Trophoblast cell (in vitro differentiated cells and primary cell): ENCODE measurements at regions not wholly inside any gene's neighbourhood (a gene's known extent, or its start where the extent isn't known, plus 50 kb on each side); places are given as distances from the start of the nearest gene placed in this dataset.

Experiments used
- DNase-seq, 2 donors: peaks; one replicate each; pipeline ENCODE4 v3.0.0-alpha.2; 2016
- H2AFZ ChIP-seq: 2 replicates; pipeline ENCODE4 v1.6.1; 2013; ENCODE audit warnings: low read length, moderate library complexity, mild to moderate bottlenecking; ENCODE audit not compliant: insufficient read depth, poor library complexity
- H2AK5ac ChIP-seq: 2 replicates; pipeline ENCODE4 v1.6.1; 2013; ENCODE audit warnings: mild to moderate bottlenecking, low read length
- H2BK120ac ChIP-seq: 2 replicates; pipeline ENCODE4 v1.6.1; 2013; ENCODE audit warnings: low read length, mild to moderate bottlenecking, moderate library complexity; ENCODE audit not compliant: insufficient read depth, poor library complexity
- H2BK12ac ChIP-seq: 2 replicates; pipeline ENCODE4 v1.6.1; 2013; ENCODE audit warnings: mild to moderate bottlenecking, low read length, moderate library complexity
- H2BK5ac ChIP-seq: 2 replicates; pipeline ENCODE4 v1.6.1; 2013; ENCODE audit warnings: low read length, low read depth, moderate library complexity, mild to moderate bottlenecking; ENCODE audit not compliant: poor library complexity
- H3K14ac ChIP-seq: 2 replicates; pipeline ENCODE4 v1.6.1; 2013; ENCODE audit warnings: mild to moderate bottlenecking, low read length
- H3K18ac ChIP-seq: 2 replicates; pipeline ENCODE4 v1.6.1; 2013; ENCODE audit warnings: mild to moderate bottlenecking, low read length
- H3K23ac ChIP-seq: 2 replicates; pipeline ENCODE4 v1.6.1; 2013; ENCODE audit warnings: low read length
- H3K27ac ChIP-seq: 2 replicates; pipeline ENCODE4 v1.5.1; 2013; ENCODE audit warnings: low read depth, mild to moderate bottlenecking, inconsistent platforms, low read length, moderate library complexity
- H3K27me3 ChIP-seq: 2 replicates; pipeline ENCODE4 v1.6.1; 2013; ENCODE audit warnings: inconsistent platforms, mild to moderate bottlenecking, low read length, moderate library complexity; ENCODE audit not compliant: insufficient read depth
- H3K36me3 ChIP-seq, 2 experiments: 1 replicate in 1 of 2; 2 replicates in 1 of 2; pipeline ENCODE4 v1.6.1; 2013; ENCODE audit warnings: low read length in 2 of 2, mild to moderate bottlenecking in 2 of 2, moderate library complexity in 1 of 2; ENCODE audit not compliant: insufficient read depth in 2 of 2, control insufficient read depth in 1 of 2
- H3K4ac ChIP-seq: 2 replicates; pipeline ENCODE4 v1.6.1; 2013; ENCODE audit warnings: low read depth, mild to moderate bottlenecking, low read length, moderate library complexity
- H3K4me1 ChIP-seq, 2 experiments: 1 replicate in 1 of 2; 2 replicates in 1 of 2; pipeline ENCODE4 v1.6.1; 2013; ENCODE audit warnings: low read length in 2 of 2, mild to moderate bottlenecking in 2 of 2, moderate library complexity in 1 of 2; ENCODE audit not compliant: insufficient read depth in 2 of 2, control insufficient read depth in 1 of 2
- H3K4me2 ChIP-seq: 2 replicates; pipeline ENCODE4 v1.6.1; 2013; ENCODE audit warnings: inconsistent platforms, mild to moderate bottlenecking, low read length, moderate library complexity
- H3K4me3 ChIP-seq: 2 replicates; pipeline ENCODE4 v1.5.1; 2013; ENCODE audit warnings: mild to moderate bottlenecking, low read depth, low read length, inconsistent platforms
- H3K79me1 ChIP-seq: one replicate; pipeline ENCODE4 v1.6.1; 2013; ENCODE audit warnings: low read length
- H3K79me2 ChIP-seq: 2 replicates; pipeline ENCODE4 v1.6.1; 2013; ENCODE audit warnings: low read length, mild to moderate bottlenecking; ENCODE audit not compliant: control insufficient read depth, insufficient read depth, poor library complexity
- H3K9ac ChIP-seq: 2 replicates; pipeline ENCODE4 v1.6.1; 2013; ENCODE audit warnings: mild to moderate bottlenecking, low read length
- H3K9me3 ChIP-seq: 2 replicates; pipeline ENCODE4 v1.6.1; 2013; ENCODE audit warnings: low read depth, mild to moderate bottlenecking, control low read depth, inconsistent platforms, low read length; ENCODE audit not compliant: insufficient read depth
- H4K12ac ChIP-seq: 2 replicates; pipeline ENCODE4 v1.6.1; 2013; ENCODE audit warnings: low read depth, mild to moderate bottlenecking, low read length, moderate library complexity
- H4K8ac ChIP-seq: 2 replicates; pipeline ENCODE4 v1.6.1; 2013; ENCODE audit warnings: low read depth, mild to moderate bottlenecking, low read length, moderate library complexity
- H4K91ac ChIP-seq: one replicate; pipeline ENCODE4 v1.6.1; 2013; ENCODE audit warnings: low read depth, mild to moderate bottlenecking, low read length, moderate library complexity
- WGBS: extraction: QIAGEN DNeasy Blood & Tissue Kit; methylation state at CpG from one replicate; pipeline ENCODE4 v1.1.7; 2013; ENCODE audit warnings: missing lambda C conversion rate; ENCODE audit not compliant: insufficient read length, insufficient coverage; ENCODE audit errors: extremely low coverage; 5-methylcytosine and 5-hydroxymethylcytosine counted together

DNA sequence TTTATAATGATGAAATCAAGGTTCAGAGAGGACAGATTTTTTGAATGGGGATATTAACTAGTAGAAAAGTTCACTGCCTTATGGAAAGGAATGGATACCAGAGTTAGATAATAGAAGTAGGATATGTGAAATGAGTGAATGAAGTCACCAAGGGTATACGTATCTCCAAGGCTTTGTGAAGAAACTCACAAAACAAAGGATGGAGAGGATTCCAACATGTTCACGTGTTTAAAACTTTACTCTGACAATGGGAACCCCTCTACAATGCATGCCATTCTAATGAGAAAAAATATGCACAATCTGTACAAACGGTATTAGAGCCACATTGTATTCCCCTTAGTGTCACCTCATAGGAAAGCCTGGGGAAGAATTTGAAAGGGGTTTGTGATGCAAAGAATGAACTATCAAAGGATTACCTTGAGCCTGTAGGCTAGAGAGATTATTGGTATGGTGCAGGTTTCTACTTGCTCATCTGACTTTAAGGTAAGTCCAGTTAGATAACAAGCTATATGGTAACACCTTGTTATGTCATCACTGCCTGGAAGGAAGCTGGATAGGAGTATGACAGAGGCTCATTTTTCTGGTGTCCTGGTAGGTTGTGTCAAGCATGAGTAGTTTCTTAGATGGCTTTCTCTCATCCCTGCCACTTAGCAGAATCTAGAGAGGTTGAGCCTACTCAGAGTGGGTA lies 250.3 kb upstream of the SEMA6A start:
- no CpG with 5 or more reads among the region's 3 CpGs for WGBS
- Histone ChIP-seq H3K9ac (no peak overlapping the region), H4K91ac (no peak overlapping the region), H3K23ac (no peak overlapping the region), H3K4me1 (peaks cover 5 to 9% of the 10 kb centered on the region in 2 experiments), H3K14ac (no peak overlapping the region), H3K79me2 (no peaks in the 10 kb centered on the region), H3K27me3 (no peaks in the 10 kb centered on the region), H3K4me3 (no peak overlapping the region), H4K12ac (no peak overlapping the region), H2AK5ac (no peak overlapping the region), H3K36me3 (no peaks in the 10 kb centered on the region), H3K18ac (no peak overlapping the region), H3K4ac (no peak overlapping the region), H2BK120ac (no peak overlapping the region), H3K79me1 (peaks cover 12% of the 10 kb centered on the region), H3K27ac (no peak overlapping the region), H2AFZ (no peak overlapping the region), H4K8ac (no peak overlapping the region), H2BK12ac (no peak overlapping the region), H3K4me2 (no peak overlapping the region), H3K9me3 (no peaks in the 10 kb centered on the region), H2BK5ac (no peak overlapping the region)
- peak; percentile 72 to 98 for DNase-seq

DNA sequence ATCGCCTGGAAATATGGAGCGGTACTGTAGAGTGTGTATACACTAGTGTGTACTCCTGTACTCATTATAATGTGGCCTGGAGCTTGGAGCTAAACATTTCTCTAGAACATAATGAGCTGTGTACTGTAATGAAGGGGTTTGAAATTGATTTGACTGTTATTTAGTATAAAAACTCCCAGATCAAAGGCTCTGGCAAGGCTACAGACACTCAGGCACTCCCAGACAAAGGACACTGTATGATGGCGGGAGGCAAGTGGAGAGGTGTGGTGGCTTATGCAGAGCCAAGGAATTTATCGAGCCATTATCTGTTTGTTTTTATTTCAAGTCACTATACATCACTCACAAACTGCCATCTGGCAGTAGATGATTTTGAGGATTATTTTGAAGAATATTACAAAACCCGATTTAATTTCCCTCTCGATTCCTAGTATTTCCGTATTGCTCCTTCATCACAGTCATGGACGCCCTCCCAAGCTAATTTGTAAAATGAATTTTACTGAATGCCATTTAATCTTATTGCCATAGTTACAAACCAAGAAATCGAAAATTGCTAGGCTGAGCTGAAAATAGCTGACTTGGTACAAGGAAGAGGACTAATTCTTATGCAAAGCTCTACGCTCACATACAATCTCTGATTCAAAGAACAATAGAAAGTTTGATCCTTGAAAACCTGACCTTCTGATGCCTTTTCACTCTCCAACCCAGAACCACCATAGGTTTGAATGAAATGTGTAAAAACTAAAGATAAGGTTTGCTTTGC lies 240.2 kb upstream of the SEMA6A start:
- Histone ChIP-seq H2BK5ac (no peak overlapping the region), H3K36me3 (no peaks in the 10 kb centered on the region), H3K27me3 (no peaks in the 10 kb centered on the region), H4K12ac (no peak overlapping the region), H3K4me2 (no peak overlapping the region), H3K4ac (no peak overlapping the region), H2BK12ac (no peak overlapping the region), H3K14ac (no peak overlapping the region), H3K9ac (no peak overlapping the region), H4K91ac (no peak overlapping the region), H2AFZ (no peak overlapping the region), H3K79me1 (peaks cover 6% of the 10 kb centered on the region), H3K27ac (no peak overlapping the region), H4K8ac (no peak overlapping the region), H3K9me3 (peaks cover 2% of the 10 kb centered on the region), H3K4me3 (no peak overlapping the region), H2BK120ac (no peak overlapping the region), H2AK5ac (no peak overlapping the region), H3K79me2 (no peaks in the 10 kb centered on the region), H3K23ac (no peak overlapping the region), H3K4me1 (peaks cover 0 to 2% of the 10 kb centered on the region in 2 experiments), H3K18ac (no peak overlapping the region)
- no CpG with 5 or more reads among the region's 10 CpGs for WGBS
- no peak for DNase-seq

DNA sequence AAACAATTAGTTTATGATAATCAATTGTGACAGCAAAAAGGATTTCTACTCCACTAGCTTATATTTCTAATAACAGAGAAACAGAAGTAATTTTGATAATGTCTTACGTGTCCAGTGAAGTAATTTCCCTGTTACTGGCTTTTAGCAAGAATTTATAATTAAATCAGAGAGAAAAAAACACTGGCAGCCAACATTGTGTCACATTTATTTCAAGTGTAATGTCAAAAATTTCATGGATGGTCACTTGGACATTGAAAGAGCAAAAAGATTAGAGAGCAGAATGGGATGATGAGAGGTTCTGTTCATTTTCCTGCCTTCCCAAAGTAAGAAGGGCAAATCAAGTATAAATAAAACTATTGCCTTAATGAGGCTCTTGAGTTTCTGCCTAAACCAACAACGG lies 239.3 kb upstream of the SEMA6A start:
- Histone ChIP-seq H3K14ac (no peak overlapping the region), H3K27me3 (no peaks in the 10 kb centered on the region), H3K36me3 (no peaks in the 10 kb centered on the region), H3K4me3 (no peak overlapping the region), H2AK5ac (no peak overlapping the region), H3K4ac (no peak overlapping the region), H3K79me2 (no peaks in the 10 kb centered on the region), H3K9me3 (peaks cover 2% of the 10 kb centered on the region), H2AFZ (no peak overlapping the region), H3K9ac (no peak overlapping the region), H3K27ac (no peak overlapping the region), H4K91ac (no peak overlapping the region), H3K23ac (no peak overlapping the region), H3K4me2 (no peak overlapping the region), H3K4me1 (peaks cover 0 to 2% of the 10 kb centered on the region in 2 experiments), H2BK5ac (no peak overlapping the region), H3K79me1 (peaks cover 5% of the 10 kb centered on the region), H4K12ac (no peak overlapping the region), H3K18ac (no peak overlapping the region), H2BK120ac (no peak overlapping the region), H2BK12ac (no peak overlapping the region), H4K8ac (no peak overlapping the region)
- DNase-seq, result no peak
- WGBS, result no CpG with 5 or more reads among the region's 2 CpGs

DNA sequence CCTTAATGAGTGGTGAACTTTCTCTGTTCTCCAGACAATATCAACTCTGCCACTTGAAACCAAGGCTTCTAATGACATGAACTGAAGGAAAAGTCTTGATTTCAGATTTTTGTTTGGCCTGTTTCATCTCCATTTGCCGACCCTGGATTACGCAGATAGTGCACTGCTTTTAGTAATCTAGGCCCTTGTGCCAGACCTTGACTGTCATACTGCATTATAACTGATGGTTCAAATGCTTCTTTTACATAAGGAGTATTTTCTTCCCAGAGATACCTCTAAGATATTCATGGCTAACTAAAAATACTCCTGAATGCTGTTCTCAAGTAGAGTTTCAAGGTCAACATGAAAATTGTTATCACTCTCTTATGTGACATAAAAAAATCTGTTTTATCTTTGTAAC lies 238.7 kb upstream of the SEMA6A start:
- Histone ChIP-seq H3K27me3 (no peaks in the 10 kb centered on the region), H3K36me3 (no peaks in the 10 kb centered on the region), H4K8ac (no peak overlapping the region), H3K23ac (no peak overlapping the region), H3K14ac (no peak overlapping the region), H2BK5ac (no peak overlapping the region), H3K27ac (no peak overlapping the region), H4K12ac (no peak overlapping the region), H2AK5ac (no peak overlapping the region), H3K4me2 (no peak overlapping the region), H2BK120ac (no peak overlapping the region), H3K79me1 (peaks cover 5% of the 10 kb centered on the region), H3K4me1 (peaks cover 0 to 2% of the 10 kb centered on the region in 2 experiments), H3K4ac (no peak overlapping the region), H3K4me3 (no peak overlapping the region), H2BK12ac (no peak overlapping the region), H3K9me3 (peaks cover 2% of the 10 kb centered on the region), H3K79me2 (no peaks in the 10 kb centered on the region), H2AFZ (no peak overlapping the region), H3K9ac (no peak overlapping the region), H4K91ac (no peak overlapping the region), H3K18ac (no peak overlapping the region)
- DNase-seq, result no peak
- no CpG with 5 or more reads among the region's 2 CpGs for WGBS
